ENCODE measurements at regions not wholly inside any gene's neighbourhood (a gene's known extent, or its start where the extent isn't known, plus 50 kb on each side); places are given as distances from the start of the nearest gene placed in this dataset.

DNA sequence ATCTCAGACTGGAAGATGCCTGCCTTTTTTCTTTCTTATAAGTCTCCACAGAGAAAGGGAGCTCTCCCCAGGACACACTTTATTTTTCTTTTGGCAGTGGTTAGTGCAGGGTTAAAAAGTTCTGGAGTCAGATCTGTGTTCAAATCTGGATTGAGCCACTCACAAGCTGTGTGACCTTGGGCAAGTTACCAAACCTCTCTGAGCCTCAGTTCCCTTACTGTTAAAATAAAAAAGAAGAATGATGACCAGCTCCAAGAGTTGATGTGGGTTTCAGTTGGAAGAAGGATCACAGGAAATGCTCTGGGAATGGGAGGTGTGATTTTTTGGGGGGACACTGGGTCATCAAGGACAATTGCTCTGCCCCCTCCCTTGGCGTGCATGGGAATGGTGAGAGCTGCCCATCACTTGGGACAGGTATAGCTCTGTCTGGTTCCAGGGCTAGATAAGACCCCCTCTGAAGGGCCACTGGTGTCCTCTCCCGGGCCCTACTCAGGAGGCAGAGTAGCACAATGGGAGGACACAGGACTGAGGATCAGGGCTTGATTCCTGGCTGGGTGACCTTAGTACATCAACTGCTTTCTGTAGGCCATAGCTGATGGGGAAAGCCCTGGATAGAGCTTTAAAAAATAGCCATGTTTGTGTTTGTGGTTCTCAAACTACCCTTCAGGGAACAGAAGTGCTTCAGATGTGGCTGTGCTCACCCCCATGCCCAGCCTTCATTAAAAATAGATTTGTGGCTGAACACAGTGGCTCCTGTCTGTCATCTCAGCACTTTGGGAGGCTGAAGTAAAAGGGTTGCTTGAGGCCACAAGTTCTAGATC, 228.3 kb downstream of the MIAT start:
- no peak for DNase-seq (ENCODE audit: low spot score)
- in situ Hi-C loops (cut with HindIII; ENCODE audit: low sequenced_read_pairs): no loop called here

DNA sequence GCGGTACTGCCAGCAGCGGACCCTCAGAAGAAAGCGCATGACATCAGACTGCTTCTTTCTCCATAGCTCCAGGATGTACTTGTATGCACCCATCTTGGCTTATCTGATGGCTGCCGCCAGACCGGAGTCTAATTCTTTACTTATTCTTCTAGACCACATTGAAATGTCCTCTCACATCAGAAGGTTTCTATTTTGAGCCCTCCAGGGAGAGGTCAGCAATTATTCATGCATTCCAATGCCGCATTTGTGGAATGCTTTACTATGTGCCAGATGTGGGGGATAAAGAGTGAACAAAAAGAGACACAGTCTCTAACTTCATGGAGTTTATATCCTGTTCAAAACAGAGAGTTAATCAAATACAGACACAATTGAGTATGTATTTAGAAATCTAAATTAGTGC, 230.1 kb downstream of the MIAT start:
- in situ Hi-C loops (cut with HindIII; ENCODE audit: low sequenced_read_pairs): no loop called here
- no peak for DNase-seq (ENCODE audit: low spot score)

DNA sequence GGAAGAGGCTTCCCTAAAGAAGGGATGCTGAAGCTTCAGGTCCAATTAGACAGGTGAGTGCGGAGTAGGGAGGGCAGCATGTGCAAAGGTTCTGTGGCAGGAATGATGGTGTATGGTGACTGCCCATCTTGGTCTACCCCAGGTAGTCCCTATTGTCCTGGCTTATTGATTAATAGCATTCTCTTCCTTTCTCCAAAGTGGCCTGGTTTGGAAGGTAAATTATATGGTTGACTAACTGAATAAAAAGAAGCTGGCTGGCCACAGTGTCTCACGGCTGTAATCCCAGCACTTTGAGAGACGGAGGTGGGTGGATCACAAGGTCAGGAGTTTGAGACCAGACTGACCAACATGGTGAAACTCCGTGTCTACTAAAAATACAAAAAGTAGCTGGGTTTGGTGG, 230.5 kb downstream of the MIAT start:
- in situ Hi-C loops (cut with HindIII; ENCODE audit: low sequenced_read_pairs): no loop called here
- no peak for DNase-seq (ENCODE audit: low spot score)

DNA sequence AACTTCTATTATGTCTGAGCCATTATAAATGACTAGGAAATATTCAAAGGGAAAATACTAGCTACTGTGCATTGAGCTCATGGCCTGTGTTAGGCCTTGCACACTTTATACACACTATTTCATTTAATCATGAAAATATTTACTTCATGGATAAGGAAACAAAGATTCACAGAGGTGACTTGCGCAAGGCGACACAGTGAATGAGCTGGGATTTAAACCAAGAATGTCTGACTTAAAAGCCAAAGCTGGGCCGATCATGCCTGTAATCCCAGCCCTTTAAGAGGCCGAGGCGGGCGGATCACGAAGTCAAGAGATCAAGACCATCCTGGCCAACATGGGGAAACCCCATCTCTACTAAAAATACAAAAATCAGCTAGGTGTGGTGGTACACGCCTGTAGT, 231.5 kb downstream of the MIAT start:
- in situ Hi-C loops (cut with HindIII; ENCODE audit: low sequenced_read_pairs): no loop called here
- no peak for DNase-seq (ENCODE audit: low spot score)

DNA sequence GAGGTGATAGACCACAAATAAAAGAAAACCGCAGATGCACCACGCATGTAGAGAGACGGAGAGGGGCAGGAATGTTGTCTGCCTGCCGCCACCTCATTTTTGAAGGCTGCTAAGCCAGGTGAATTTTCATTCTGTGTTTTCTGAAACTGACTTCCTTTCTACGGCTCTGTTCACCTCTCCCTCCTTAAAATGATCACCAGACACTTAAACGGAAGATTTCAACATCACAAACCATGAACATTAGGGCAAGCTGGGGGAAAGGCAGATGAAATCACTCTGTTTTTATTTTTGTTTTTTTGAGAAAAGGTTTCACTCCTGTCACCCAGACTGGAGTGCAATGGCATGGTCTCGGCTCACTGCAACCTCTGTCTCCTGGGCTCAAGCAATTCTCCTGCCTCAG, 232.4 kb downstream of the MIAT start:
- in situ Hi-C loops (cut with HindIII; ENCODE audit: low sequenced_read_pairs): no loop called here
- DNase-seq (ENCODE audit: low spot score): no peak

DNA sequence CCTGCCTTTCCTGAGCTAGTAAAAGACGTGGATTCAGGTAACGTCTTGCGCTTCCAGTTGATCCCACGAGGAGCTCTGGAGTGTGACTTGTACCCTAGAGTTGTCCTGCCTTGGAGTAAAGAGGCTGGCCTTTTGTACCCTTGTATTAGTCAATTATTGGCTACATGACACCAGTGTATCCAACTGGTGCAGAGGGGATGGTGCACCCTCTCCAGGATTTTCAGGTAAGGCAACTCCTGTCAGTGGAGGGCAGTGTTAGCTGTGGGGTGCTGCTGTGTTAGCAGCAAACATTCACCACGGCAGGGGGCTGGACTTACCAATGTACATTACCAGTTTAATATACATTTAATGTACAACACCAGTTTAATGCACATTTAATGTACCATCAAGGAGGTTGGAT, 233.5 kb downstream of the MIAT start:
- in situ Hi-C loops (cut with HindIII; ENCODE audit: low sequenced_read_pairs): no loop called here
- no peak for DNase-seq (ENCODE audit: low spot score)

DNA sequence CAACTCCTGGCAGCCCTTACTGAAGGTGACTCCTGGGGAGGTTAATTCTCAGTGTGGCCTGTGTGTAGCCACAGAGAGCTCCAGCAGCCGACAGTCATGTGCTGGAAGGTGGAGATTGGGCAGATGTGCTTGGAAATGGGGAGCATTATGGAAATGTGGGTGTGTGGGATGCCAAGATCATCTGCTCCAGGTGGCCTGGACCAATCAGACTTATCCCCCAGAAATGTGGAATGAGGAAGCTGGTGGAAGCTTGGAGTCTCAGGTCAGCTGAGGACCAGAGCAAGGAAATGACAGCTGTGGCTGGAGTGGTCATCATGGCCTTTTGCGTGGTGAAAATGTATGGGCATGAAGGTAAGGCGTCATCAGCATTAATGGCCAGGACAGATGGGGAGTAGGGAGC, 234.0 kb downstream of the MIAT start:
- in situ Hi-C loops (cut with HindIII; ENCODE audit: low sequenced_read_pairs): no loop called here
- DNase-seq (ENCODE audit: low spot score): no peak

DNA sequence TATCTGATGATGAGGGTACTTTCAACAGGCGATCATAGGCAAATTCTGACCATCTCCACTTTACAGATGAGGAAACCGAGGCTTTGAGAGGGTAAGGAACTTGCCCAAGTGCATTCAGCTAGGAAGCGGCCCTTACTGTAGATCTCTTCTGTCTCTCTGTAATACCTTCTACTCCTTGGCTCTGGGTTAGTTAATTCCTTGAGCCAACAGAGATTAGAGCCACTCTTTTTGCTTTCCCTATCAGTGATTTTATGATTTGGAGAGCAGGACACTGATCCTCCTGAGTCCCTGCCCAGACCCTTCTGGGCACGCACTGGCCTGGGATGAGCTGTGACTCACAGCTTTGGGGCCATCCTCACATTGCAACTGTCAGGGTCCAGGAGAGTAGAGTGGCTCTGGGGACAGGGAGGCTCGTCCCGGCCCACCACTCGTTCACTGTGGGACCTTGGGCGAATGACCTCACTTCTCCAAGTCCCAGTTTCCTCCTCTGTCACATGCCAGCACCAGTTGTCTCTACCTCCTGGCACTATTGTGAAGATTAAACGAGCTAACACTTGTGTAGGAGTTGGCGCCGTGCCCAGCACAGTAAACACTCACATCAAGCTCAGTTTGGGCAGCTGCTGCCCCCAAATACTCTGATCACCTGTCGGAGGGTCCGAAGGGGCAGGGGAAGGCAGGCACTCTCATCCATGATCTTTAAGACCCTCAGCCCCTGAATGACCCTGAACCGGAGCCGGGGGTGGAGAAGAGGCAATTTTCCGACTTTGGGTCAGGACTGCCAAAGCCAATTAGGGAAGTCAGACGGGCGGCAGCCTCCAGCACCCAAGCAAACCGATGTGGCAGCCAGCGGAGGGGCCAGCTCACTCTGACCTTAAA, 235.0 kb downstream of the MIAT start:
- no peak for DNase-seq (ENCODE audit: low spot score)
- in situ Hi-C loops (cut with HindIII; ENCODE audit: low sequenced_read_pairs): no loop called here

DNA sequence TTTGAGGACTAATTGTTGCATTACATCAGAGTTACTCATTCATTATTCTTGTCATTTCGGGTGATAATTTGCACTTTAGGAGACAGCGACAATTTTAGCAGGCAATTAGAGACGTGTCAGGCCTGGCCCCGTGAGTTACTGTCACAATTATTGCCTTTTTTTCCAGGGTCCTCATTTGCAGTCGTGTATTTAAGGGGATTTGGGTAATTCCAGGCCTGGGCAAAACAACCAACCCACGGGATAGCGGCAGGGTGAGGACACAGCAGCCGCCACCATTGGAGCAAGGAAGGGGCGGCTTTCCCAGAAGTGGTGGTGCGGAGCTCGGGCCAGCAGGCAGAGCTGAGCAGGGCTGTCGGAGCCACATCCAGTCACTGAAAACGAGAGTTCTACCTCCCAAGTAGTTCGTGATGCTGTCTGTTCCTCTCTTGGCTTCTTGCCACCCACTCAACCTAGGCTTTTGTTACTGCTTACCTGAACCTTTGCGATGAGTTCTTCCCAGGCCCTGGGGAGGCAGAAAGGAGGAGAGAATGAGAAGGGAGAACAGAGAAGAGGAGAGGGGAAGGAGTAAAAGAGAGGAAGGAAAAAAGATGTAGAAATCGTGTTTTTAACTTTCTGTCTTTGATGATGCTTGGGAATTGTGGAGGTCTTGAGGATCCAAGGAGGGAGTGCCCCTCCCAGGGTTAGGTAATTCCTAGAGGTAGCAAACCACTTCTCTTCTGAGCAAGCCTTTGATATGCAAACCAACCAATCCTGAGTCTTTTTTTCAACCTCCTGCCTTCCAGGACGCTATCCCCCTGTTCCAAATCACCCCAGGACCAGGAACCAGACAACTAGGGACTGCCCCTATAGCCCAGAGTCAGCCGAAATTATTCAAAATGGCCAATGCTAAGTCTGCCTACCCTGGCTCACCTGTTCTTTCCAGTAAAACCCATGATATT, 236.1 kb downstream of the MIAT start:
- in situ Hi-C loops (cut with HindIII; ENCODE audit: low sequenced_read_pairs): no loop called here
- DNase-seq (ENCODE audit: low spot score): no peak

DNA sequence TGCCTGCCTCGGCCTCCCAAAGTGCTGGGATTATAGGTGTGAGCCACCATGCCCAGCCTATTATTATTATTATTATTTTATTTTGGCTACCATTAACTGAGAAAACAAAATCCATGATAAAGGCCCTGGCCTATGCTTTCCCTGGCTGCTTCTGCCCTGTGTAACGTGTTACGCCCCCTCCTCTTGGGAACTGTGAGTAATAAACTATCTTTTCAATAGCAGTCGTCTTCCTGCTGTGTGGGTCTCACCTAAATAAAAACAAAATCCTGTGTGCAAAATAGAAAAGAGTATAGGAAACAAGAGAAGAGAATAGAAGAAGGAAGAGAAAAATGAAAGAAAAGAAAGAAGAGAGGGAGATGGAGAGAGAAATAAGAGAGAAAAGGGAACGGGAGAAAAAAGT, 237.0 kb downstream of the MIAT start:
- in situ Hi-C loops (cut with HindIII; ENCODE audit: low sequenced_read_pairs): no loop called here
- DNase-seq (ENCODE audit: low spot score): no peak

DNA sequence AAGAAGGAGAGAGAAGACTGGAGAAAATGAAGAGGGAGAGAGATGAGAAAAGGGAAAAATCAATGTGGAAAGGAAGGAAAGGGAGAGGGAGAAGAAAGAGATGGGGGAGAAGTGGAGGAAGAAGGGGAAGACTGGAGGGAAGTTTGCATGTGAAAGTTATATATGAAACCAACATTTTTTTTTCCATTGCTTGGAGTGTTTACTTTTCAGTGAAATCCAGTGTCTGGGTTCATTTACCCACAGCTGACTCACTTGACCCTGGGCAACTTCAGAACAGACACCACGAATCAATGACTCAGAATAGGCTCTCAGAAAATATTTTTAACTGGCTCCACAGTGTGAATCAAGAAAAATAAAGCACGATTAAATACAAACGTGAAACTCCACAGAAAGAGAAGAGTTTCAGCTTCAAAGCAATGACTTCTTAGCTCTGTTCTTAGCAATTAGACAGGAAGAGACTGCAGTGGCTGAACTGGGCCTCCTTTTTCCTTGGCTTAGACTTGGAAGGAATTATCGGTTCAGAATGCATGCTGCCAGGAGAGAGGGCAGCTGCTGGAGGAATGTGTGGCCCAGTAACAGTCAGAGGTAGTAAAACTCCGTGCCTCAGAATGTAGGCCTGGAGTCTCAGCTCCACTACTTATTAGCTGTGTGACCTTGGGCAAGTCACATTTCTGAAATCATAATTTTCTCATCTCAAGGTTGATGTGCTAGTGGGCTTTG, 237.5 kb downstream of the MIAT start:
- DNase-seq (ENCODE audit: low spot score): no peak
- in situ Hi-C loops (cut with HindIII; ENCODE audit: low sequenced_read_pairs): no loop called here

DNA sequence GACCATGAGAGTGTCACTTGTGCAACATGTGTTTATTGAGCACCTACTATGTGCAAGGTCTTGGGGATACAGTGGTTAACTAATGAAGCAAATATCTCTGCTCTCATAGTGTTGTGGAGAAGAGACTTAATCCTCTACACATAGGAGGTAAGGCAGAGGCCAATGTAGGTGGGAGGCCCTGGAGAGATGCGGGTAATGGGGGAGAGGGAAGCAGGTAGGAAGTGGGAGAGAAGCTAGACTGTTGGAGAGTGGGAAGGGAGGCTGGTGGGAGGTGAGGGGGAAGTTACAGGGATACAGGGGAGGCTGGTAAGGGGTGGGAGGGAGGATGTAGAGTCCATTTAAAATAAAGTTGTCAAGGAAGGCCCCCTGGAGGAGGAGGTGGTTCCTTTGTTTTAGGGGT, 240.0 kb downstream of the MIAT start:
- in situ Hi-C loops (cut with HindIII; ENCODE audit: low sequenced_read_pairs): no loop called here
- no peak for DNase-seq (ENCODE audit: low spot score)

DNA sequence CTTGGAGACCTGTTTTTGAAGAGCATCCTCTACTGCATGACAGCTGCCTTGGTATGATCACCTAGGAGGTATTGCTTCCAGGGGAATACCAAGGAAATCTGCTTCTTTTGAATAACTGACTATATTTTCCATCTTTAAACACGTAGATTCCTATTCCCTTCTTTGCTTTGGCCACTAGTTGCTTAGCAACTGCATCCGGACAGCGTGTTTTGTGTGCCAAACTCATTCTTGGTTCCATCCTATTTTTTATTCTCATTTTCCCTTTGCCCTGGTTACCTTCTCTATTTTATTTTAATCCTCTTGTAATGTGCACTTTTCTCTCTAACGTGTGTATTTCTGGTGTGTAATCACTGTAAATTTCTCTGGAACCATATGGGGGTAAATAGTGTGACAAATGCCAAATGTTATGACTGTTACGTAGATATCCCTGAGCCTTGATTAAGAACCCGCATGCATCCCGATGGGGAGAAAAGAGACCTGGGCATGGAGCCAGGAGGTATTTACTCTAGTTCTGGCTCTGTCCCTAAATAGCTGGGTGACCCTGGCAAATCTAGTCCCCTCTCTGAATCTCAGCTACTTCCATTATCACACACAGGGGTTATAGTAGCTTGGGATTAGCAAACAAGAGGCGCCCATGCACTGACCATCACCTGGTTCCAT, 241.7 kb downstream of the MIAT start:
- DNase-seq (ENCODE audit: low spot score): no peak
- in situ Hi-C loops (cut with HindIII; ENCODE audit: low sequenced_read_pairs): no loop called here

DNA sequence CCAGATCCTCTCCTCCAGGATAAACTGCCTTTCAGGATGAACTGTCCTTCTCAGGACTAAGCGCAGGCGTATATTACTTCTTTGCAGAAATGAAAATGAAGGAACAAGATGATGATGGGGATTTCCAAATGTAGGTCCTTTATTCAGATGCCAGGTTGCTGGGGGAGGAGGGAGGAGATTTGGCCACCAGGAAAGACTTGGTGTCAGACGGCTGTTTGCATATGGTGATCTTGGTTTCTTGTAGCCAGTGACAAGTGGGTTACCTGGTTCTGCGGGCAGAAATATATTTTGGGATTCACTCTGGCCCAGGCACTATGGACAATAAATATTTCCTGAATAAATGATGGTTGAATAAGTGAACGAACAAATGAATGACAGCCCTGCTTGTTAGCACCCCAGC, 243.4 kb downstream of the MIAT start:
- in situ Hi-C loops (cut with HindIII; ENCODE audit: low sequenced_read_pairs): no loop called here
- no peak for DNase-seq (ENCODE audit: low spot score)

DNA sequence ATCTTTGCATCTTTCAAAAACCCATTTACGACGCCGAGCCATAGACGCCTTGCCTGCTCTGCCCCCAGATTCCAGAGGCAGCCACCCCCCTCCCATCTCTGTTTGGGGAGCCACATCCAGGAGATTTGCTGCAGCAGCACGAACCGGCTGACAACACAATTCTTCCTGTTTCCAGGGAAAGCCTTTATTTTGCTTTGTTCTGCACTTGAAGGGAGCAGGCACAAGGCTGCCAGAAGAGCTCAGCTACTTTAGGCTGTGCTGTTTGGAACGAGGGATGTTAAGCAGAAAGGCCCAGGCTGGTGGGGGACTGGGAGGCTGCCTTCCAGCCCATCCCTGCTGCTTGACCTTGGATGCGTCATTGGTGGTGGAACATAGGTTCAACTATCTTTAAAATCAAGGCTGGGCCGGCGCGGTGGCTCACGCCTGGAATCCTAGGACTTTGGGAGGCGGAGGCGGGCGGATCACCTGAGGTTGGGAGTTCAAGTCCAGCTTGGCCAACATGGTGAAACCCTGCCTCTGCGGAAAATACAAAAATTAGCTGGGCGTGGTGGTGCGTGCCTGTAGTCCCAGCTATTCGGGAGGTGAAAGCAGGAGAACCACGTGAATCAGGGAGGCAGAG, 243.9 kb downstream of the MIAT start:
- in situ Hi-C loops (cut with HindIII; ENCODE audit: low sequenced_read_pairs): no loop called here
- DNase-seq (ENCODE audit: low spot score): no peak

DNA sequence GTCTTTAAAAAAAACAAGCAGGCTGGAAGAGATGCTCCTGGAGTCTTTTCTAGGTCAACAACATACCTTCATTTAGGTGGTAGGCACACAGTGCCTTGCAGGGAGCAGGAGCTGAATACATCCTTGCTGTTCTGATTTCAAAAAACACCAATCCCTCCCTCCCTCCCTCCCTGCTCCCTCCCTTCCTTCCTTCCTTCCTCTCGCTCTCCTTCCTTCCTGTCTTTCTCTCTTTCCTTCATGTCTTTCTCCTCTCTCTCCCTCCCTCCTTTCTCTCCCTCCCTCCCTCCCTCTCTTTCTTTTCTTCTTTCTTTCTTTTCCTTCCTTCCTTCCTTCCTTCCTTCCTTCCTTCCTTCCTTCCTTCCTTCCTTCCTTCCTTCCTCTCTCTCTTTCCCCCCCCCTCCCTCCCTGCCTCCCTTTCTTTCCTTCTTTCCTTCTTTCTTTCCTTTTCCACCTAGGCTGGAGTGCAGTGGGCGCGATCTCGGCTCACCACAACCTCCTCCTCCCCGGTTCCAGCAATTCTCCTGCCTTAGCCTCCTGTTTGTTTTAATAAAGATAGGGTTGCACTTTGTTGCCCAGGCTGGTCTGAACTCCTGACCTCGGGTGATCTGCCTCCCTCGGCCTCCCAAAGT, 245.1 kb downstream of the MIAT start:
- in situ Hi-C loops (cut with HindIII; ENCODE audit: low sequenced_read_pairs): no loop called here
- DNase-seq (ENCODE audit: low spot score): no peak

DNA sequence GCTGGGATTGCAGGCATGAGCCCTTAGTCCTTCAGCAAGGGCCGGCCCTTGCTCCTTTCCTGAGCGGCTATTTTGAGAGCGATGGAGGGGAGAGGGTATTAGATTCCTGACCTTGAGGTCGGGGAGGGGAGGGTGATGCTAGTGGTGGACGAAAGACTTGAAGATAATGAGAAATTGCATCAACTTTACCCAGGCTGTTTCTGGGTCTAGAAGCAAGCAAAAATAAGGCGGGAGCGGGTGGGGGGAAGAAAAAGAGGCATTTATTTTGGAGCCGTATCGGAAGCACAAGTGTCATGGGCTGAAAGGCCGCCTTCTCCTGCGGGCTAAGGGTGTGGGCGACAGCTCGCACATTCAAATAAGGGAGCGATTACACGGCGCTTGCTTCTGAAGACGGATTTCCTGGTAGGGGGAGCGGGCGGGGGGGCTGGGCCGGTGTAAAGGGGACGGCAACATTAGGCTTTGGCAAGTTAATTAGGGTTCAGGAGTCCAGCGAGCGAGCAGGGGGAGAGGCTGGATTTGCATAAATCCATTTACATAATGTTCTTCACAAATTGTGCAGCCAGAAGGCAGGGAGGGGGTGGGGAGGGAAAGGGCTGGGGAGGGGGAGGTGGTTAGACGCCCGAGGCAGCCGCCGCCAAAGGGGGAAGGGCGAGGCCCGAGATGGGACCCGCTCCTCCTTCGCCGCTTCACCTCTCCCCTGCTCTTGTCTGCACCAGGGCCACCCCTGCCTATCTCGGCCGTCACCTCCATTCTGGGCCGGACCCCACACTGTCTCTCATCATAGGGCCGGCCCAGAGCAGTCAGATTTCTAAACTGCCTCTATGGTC, 245.9 kb downstream of the MIAT start:
- DNase-seq (ENCODE audit: low spot score): peak; percentile 6
- in situ Hi-C loops (cut with HindIII; ENCODE audit: low sequenced_read_pairs): no loop called here

Measured in G401 (cell line).